Iris pigment epithelial cell (primary cell): ENCODE measurements at regions not wholly inside any gene's neighbourhood (a gene's known extent, or its start where the extent isn't known, plus 50 kb on each side); places are given as distances from the start of the nearest gene placed in this dataset.
A peak's percentile ranks its signal among the peaks of the same experiment; 100 is the strongest.

Source experiments
- DNase-seq: peaks from one replicate; pipeline ENCODE4 v3.0.0-alpha.2; 2011; ENCODE audit warnings: low read depth

- peak; percentile 1 for DNase-seq
These were observed 635.6 kb downstream of the STPG2 start for GRCh38 chr4:97507587-97508245.
